SJSA1 (cell line): ENCODE measurements at regions not wholly inside any gene's neighbourhood (a gene's known extent, or its start where the extent isn't known, plus 50 kb on each side); places are given as distances from the start of the nearest gene placed in this dataset.
A peak's percentile ranks its signal among the peaks of the same experiment; 100 is the strongest.

Source experiments
- DNase-seq, 2 experiments: peaks; one replicate each; pipeline ENCODE4 v3.0.0-alpha.2; 2015 to 2020; ENCODE audit warnings: low spot score in 2 of 2, low read depth in 1 of 2
- H3K27ac ChIP-seq: fragments of 250-450 bp; sonication (Bioruptor Pico); 2 replicates; pipeline ENCODE4 v1.5.1; 2020; ENCODE audit warnings: mild to moderate bottlenecking, moderate library complexity
- H3K27me3 ChIP-seq: fragments of 250-450 bp; sonication (Bioruptor Pico); replicated peaks from 2 replicates; pipeline ENCODE4 v1.5.1; 2020; ENCODE audit warnings: mild to moderate bottlenecking, moderate library complexity
- H3K36me3 ChIP-seq: fragments of 250-450 bp; sonication (Bioruptor Pico); 2 replicates; pipeline ENCODE4 v1.5.1; 2020; ENCODE audit warnings: mild to moderate bottlenecking
- H3K4me1 ChIP-seq: fragments of 250-450 bp; sonication (Bioruptor Pico); replicated peaks from 2 replicates; pipeline ENCODE4 v1.6.1; 2021; ENCODE audit warnings: mild to moderate bottlenecking
- H3K4me3 ChIP-seq: fragments of 250-450 bp; sonication (Bioruptor Pico); 2 replicates; pipeline ENCODE4 v1.5.1; 2020; ENCODE audit warnings: mild to moderate bottlenecking
- H3K9me3 ChIP-seq: fragments of 250-450 bp; sonication (Bioruptor Pico); replicated peaks from 2 replicates; pipeline ENCODE4 v1.5.1; 2020; ENCODE audit warnings: mild to moderate bottlenecking

GRCh38 chr1:234875953-234876855 lies 252.4 kb downstream of the TOMM20 start:
- no peak overlapping the region for H3K4me3 ChIP-seq
- H3K36me3 ChIP-seq = no peaks in the 10 kb centered on the region
- H3K27me3 ChIP-seq = no peaks in the 10 kb centered on the region
- H3K27ac ChIP-seq = no peak overlapping the region
- no peaks in the 10 kb centered on the region for H3K9me3 ChIP-seq
- DNase-seq = no peak
- H3K4me1 ChIP-seq = peaks cover 12% of the 10 kb centered on the region

DNA sequence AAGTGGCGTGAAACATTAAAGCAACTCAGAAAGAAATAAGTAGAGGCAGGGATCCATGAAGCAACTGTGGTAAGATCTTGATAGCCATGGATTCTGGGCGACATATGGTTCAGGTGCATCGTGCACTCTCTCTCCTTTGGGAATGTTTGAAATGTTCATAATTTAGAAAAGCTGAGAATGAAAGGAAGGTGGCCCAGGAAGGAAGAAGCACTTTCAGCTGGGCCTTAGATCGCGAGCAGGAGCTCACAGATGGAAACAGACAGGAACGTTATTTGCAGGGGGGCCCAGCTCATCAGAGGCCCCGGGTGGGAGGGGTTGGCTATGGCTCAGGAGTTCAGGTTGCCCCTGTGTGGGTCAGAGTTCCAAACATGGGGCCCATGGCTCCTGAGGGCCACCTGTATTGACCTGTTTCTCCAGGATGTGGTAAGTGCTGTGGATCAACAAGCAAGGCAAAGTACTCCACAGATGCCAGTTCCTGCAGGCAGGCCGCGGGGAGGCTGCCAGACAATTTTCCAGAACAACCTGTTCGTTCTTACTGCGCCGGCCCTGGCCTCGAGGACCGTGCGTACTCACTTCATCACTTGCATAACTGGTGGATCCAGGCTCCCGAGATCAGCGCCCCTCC lies 253.2 kb downstream of the TOMM20 start:
- no peaks in the 10 kb centered on the region for H3K27me3 ChIP-seq
- H3K27ac ChIP-seq = no peak overlapping the region
- H3K4me3 ChIP-seq = no peak overlapping the region
- H3K9me3 ChIP-seq = no peaks in the 10 kb centered on the region
- DNase-seq = no peak
- no peaks in the 10 kb centered on the region for H3K36me3 ChIP-seq
- H3K4me1 ChIP-seq = peaks cover 14% of the 10 kb centered on the region

GRCh38 chr1:234874291-234875288 lies 254.0 kb downstream of the TOMM20 start:
- H3K9me3 ChIP-seq = no peaks in the 10 kb centered on the region
- H3K27me3 ChIP-seq = no peaks in the 10 kb centered on the region
- H3K36me3 ChIP-seq = no peaks in the 10 kb centered on the region
- H3K4me1 ChIP-seq = peaks cover 16% of the 10 kb centered on the region
- H3K27ac ChIP-seq = no peak overlapping the region
- DNase-seq = no peak
- H3K4me3 ChIP-seq = no peak overlapping the region

DNA sequence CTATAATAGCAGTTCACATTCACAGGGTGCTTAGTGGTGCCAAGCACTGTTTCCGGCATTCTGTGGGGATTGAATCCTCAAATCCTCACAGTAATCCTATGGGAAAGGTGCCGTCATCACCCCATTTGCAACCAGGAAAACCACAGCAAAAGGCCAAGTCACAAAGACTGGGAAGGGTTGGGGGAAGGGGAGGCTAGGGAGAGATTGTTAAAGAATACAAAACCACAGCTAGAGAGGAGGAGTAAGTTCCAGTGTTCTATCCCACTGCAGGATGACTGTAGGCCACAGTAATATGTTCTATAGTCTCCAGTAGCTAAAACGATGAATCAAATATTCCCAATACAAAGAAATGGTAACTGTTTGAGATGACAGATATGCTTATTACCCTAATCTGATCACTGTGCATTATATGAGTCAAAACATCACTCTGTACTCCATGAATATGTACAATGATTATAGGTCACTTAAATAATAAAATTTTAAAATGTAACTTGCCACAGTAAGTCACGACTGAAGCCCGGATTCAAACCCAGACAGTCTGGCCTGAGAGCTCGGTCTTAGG lies 256.8 kb downstream of the TOMM20 start:
- peak; percentile 83 to 84 for DNase-seq
- Histone ChIP-seq H3K27ac (peak overlapping the region; percentile 81), H3K27me3 (no peaks in the 10 kb centered on the region)

GRCh38 chr1:234871039-234871709 lies 257.5 kb downstream of the TOMM20 start:
- no peak for DNase-seq
- Histone ChIP-seq H3K4me3 (no peak overlapping the region), H3K27me3 (no peaks in the 10 kb centered on the region), H3K4me1 (peaks cover 33% of the 10 kb centered on the region), H3K9me3 (no peaks in the 10 kb centered on the region), H3K27ac (peak overlapping the region; percentile 81), H3K36me3 (no peaks in the 10 kb centered on the region)

More for the DNA sequence above, 256.8 kb downstream of the TOMM20 start:
- H3K9me3 ChIP-seq = no peaks in the 10 kb centered on the region
- peaks cover 27% of the 10 kb centered on the region for H3K4me1 ChIP-seq
- H3K36me3 ChIP-seq = no peaks in the 10 kb centered on the region
- H3K4me3 ChIP-seq = no peak overlapping the region

GRCh38 chr1:234870020-234870981 lies 258.3 kb downstream of the TOMM20 start:
- Histone ChIP-seq H3K9me3 (no peaks in the 10 kb centered on the region), H3K36me3 (no peaks in the 10 kb centered on the region), H3K27ac (no peak overlapping the region), H3K4me3 (no peak overlapping the region), H3K4me1 (peaks cover 42% of the 10 kb centered on the region), H3K27me3 (no peaks in the 10 kb centered on the region)
- DNase-seq = no peak

GRCh38 chr1:234869182-234870019 lies 259.2 kb downstream of the TOMM20 start:
- no peak overlapping the region for H3K27ac ChIP-seq
- no peaks in the 10 kb centered on the region for H3K9me3 ChIP-seq
- no peaks in the 10 kb centered on the region for H3K36me3 ChIP-seq
- no peaks in the 10 kb centered on the region for H3K27me3 ChIP-seq
- H3K4me1 ChIP-seq = peaks cover 45% of the 10 kb centered on the region
- H3K4me3 ChIP-seq = no peak overlapping the region
- no peak for DNase-seq

DNA sequence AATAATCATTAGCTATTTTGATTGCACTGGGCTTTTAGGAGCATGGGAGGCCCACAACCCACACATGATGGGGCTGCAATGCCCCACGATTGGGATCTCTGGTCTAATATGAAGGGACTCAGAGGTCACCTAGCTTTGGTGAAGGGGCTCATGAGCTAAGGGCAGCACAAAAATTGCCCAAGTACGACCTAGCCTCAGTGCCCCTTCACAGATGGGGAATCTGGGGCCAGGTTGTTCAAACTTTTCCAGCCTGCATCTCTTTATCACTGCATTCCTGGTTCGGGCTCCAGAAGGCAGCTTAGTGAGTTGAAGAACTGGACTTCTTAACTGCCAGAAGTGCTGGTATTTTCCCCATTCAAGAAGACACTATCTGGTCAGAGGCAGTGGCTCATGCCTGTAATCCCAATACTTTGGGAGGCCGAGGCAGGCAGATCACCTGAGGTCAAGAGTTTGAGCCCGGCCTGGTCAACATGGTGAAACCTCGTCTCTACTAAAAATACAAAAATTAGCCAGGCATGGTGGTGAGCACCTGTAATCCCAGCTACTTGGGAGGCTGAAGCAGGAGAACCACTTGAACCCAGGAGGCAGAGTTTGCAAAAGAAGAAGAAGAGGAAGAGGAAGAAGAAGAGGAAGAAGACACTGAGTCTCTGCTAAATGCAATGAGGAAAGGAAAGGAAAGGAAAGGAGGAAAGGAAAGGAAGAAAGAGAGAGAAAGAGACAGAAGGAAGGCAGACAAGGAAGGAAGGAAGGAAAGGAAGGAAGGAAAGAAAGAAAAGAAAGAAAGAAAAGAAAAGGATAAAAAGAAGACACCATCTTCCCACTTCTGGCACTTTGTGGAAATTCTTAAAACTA lies 258.5 kb upstream of the IRF2BP2 start:
- Histone ChIP-seq H3K36me3 (no peaks in the 10 kb centered on the region), H3K4me3 (no peak overlapping the region), H3K27ac (no peak overlapping the region), H3K9me3 (no peaks in the 10 kb centered on the region), H3K4me1 (peaks cover 54% of the 10 kb centered on the region), H3K27me3 (no peaks in the 10 kb centered on the region)
- DNase-seq = no peak

DNA sequence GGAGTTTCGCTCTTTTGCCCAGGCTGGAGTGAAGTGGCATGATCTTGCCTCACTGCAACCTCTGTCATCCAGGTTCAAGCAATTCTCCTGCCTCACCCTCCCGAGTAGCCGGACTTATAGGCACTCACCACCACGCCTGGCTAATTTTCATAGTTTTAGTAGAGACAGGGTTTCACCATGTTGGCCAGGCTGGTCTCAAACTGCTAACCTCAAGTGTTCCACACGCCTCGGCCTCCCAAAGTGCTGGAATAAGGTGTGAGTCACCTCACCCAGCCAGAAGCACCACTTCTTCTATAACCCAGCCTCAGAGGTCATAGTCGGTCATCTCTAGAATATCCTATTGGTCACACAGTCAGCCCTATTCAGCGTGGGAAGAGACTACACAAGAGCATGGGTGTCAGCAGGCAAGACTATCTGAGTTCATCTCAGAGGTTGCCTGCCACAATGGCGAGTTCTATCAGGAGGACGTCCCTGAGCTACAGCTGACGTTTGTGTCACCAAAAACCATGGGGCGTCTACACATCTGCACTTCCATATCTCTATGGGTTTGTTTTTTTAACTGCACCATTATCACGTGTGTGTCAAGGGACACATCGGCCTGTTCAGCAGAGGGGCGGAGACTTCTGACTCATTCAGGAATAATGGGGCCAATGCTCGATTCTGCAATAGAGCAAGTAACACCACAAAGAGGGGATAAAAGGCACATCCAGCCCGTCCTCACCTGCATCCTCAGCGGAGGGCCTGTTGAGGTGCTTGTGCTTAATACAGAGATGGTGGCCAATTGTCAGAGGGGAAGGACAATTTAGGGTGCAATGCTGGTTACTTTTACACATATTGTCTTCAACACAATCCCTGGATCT lies 256.3 kb upstream of the IRF2BP2 start:
- H3K27ac ChIP-seq = peak overlapping the region; percentile 32
- peak; percentile 77 to 86 for DNase-seq

More for the DNA sequence above, 256.3 kb upstream of the IRF2BP2 start:
- Histone ChIP-seq H3K27me3 (no peaks in the 10 kb centered on the region), H3K9me3 (no peaks in the 10 kb centered on the region), H3K36me3 (no peaks in the 10 kb centered on the region), H3K4me3 (no peak overlapping the region), H3K4me1 (peaks cover 65% of the 10 kb centered on the region)
